B cell (primary cell): ENCODE measurements at regions not wholly inside any gene's neighbourhood (a gene's known extent, or its start where the extent isn't known, plus 50 kb on each side); places are given as distances from the start of the nearest gene placed in this dataset.

Experiments used
- CTCF ChIP-seq: fragments of 200-600 bp; IDR thresholded peaks from one replicate; pipeline ENCODE4 v1.8.0; 2022; ENCODE audit warnings: antibody characterized with exemption, mild to moderate bottlenecking
- EZH2 ChIP-seq: IDR thresholded peaks from 2 replicates; pipeline ENCODE4 v1.6.1; 2012; ENCODE audit warnings: borderline replicate concordance, low read depth, mild to moderate bottlenecking, moderate library complexity, low read length; ENCODE audit not compliant: insufficient read depth, poor library complexity, severe bottlenecking

- TF ChIP-seq CTCF (no peak), EZH2 (no peak)
Measured at GRCh38 chr3:106276755-106277612, 408.2 kb upstream of the CBLB start.
